SK-N-SH (cell line): ENCODE measurements at regions not wholly inside any gene's neighbourhood (a gene's known extent, or its start where the extent isn't known, plus 50 kb on each side); places are given as distances from the start of the nearest gene placed in this dataset.

Source experiments
- FOSL2 ChIP-seq: IDR thresholded peaks from 2 replicates; pipeline ENCODE4 v1.4.0; 2012; ENCODE audit warnings: low read depth, mild to moderate bottlenecking, moderate library complexity, borderline replicate concordance
- SMC3 ChIP-seq: IDR thresholded peaks from 2 replicates; pipeline ENCODE4 v1.6.1; 2012; ENCODE audit warnings: low read depth, low read length, improper control_type of control experiment

DNA sequence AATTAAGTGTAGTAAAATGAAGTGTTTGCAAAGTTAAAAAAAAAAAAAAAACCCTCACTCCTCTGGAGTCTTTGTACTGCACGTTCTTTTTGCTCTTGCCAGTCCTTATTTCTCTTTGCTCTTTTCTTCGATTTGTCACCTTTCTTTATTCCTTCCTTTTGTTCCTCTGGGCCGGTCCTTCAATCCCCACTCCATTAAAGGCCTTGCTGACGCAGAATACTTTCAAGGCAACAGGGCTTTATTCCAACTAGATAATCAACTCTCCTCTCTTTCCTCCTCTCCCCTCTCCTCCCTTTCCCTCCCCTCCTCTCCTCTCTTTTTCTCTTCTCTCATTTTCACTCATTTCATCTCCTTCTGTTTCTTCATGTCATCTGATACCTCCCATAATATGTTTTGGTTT is 138.2 kb upstream of the NTM start:
- no peak for TF ChIP-seq FOSL2
- TF ChIP-seq SMC3 = no peak
